KOPT-K1 (cell line): ENCODE measurements at regions not wholly inside any gene's neighbourhood (a gene's known extent, or its start where the extent isn't known, plus 50 kb on each side); places are given as distances from the start of the nearest gene placed in this dataset.
"Not testable (repeated sequence)": the region's sequence is repeated elsewhere in the genome, so short reads cannot be mapped to it uniquely, and the experiment has no call there.

Experiments used
- H3K27ac ChIP-seq: fragments of 200-600 bp; sonication (generic); 2 replicates; pipeline ENCODE4 v1.5.1; 2016; ENCODE audit warnings: antibody characterized with exemption, mild to moderate bottlenecking, low read depth, low read length; ENCODE audit not compliant: poor library complexity, severe bottlenecking
- H3K36me3 ChIP-seq: fragments of 200-600 bp; sonication (generic); 2 replicates; pipeline ENCODE4 v1.5.1; 2017; ENCODE audit warnings: antibody characterized with exemption, mild to moderate bottlenecking, low read length, moderate library complexity; ENCODE audit not compliant: insufficient read depth
- H3K9me3 ChIP-seq: fragments of 200-600 bp; sonication (generic); 2 replicates; pipeline ENCODE4 v1.5.1; 2017; ENCODE audit warnings: antibody characterized with exemption, low read length, mild to moderate bottlenecking; ENCODE audit not compliant: insufficient read depth, poor library complexity, severe bottlenecking

DNA sequence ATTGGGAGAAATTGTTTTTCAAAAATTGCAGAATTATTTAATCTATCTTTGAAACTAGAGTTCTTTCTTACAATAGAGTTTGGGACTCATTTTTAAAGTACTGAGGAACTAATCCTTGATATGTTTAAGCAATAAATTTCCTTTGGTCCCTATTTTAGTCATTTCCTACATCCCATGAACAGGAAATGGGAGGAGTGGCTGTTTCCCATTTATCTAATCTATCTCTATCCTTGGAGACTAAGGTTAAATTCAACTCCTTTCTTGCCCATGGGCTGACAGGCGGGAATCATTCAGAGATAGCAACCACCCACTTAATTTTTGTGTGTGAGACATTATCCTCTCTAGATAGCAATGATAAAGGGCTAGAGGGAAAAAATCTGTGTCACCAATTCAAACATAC lies 131.6 kb upstream of the EMCN start:
- Histone ChIP-seq H3K36me3 (no peaks in the 10 kb centered on the region), H3K9me3 (no peaks in the 10 kb centered on the region), H3K27ac (no peak overlapping the region)

DNA sequence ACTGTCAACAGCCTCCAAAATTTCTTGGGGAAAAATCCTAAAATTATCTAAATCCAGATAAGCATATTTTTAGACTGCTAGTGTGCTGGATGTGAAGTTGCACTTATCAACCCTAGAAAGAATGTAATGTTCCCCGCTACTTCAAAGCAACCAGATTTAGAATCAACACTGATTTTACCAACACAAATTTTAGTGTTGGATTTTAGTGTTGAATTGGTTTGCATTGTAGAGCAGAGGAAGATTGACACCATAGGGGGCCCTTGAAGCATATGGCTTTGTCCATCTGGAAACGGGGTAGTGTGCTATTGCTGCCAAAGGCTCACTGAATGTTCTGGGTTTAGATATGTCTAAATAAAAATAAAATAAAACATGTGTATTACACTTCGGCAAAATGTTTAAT lies 126.3 kb upstream of the EMCN start:
- H3K9me3 ChIP-seq: no peaks in the 10 kb centered on the region
- no peak overlapping the region for H3K27ac ChIP-seq
- H3K36me3 ChIP-seq: no peaks in the 10 kb centered on the region

DNA sequence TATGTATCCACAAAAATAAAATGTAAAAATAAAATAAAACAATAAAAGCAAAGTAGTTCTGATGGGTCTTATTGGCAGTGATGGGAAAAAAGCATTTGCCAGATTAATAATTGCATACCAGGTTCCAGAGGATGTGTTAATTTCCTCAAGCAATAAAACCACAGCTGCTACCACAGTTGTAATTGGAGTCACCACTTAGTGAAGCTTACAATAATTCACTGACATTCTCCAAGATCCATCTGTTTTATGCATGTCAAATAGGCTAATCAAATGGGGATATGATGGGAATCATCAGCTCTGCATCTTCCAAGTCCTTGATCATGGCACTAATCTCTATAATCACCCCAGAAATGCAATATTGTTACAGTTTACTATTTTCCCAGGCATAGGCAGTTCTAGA lies 123.5 kb upstream of the EMCN start:
- Histone ChIP-seq H3K36me3 (no peaks in the 10 kb centered on the region), H3K27ac (no peak overlapping the region), H3K9me3 (no peaks in the 10 kb centered on the region)

DNA sequence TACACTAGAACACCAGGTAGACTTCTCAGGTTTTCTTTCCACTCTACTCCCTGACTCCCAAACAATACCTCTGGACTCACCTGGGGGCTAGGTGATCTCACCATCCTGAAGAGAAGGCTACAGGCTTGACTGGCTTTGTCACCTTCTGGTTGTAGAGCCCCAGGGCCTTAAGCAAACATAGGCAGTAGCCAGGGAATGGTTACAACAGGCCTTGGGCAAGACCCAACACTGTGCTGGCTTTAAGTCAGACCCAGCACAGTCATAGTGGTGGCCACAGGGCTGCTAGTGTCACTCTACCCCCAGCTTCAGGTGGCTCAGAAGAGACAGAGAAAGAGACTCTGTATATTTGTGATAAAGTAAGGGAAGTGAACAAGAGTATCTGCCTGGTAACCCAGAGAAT lies 118.1 kb upstream of the EMCN start:
- no peak overlapping the region for H3K27ac ChIP-seq
- H3K36me3 ChIP-seq: no peaks in the 10 kb centered on the region
- H3K9me3 ChIP-seq: no peaks in the 10 kb centered on the region

DNA sequence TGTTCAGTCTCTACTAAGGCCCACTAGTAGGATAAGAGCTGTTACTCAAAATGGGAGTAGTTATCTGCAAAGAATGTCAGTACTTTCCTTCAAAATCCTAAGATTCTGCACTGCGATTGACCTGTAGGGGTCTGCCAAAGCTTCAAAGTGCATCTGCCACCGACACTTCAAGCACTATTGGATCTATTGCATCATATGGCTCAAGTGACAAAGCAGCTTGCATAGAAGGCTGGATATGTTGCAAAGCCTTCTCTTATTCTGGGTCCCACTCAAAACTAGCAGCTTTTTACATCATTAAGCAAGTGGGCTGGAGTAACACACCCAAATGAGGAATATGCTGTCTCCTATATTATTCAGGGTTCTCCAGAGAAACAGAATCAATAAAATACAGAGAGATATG lies 115.4 kb upstream of the EMCN start:
- H3K9me3 ChIP-seq: no peaks in the 10 kb centered on the region
- no peak overlapping the region for H3K27ac ChIP-seq

DNA sequence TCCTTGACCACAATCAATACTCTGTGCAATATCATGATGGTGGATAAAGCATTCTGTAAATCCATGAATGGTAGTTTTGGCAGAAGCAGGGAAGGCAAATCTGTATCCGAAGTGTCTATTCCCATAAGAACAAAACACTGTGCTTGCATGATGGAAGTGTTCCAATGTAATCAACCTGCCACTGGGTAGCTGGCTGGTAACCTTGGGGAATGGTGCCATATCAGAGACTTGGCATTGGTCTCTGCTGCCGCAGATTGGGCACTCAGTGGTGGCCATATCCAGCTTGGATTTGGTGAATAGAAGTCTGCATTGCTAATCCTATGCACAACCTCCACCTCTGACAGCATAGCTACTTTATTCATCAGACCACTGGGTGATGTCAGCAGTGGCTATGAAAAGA lies 114.3 kb upstream of the EMCN start:
- H3K27ac ChIP-seq: no peak overlapping the region
- no peaks in the 10 kb centered on the region for H3K36me3 ChIP-seq
- H3K9me3 ChIP-seq: no peaks in the 10 kb centered on the region

More for the DNA sequence above, 115.4 kb upstream of the EMCN start:
- H3K36me3 ChIP-seq: no peaks in the 10 kb centered on the region

DNA sequence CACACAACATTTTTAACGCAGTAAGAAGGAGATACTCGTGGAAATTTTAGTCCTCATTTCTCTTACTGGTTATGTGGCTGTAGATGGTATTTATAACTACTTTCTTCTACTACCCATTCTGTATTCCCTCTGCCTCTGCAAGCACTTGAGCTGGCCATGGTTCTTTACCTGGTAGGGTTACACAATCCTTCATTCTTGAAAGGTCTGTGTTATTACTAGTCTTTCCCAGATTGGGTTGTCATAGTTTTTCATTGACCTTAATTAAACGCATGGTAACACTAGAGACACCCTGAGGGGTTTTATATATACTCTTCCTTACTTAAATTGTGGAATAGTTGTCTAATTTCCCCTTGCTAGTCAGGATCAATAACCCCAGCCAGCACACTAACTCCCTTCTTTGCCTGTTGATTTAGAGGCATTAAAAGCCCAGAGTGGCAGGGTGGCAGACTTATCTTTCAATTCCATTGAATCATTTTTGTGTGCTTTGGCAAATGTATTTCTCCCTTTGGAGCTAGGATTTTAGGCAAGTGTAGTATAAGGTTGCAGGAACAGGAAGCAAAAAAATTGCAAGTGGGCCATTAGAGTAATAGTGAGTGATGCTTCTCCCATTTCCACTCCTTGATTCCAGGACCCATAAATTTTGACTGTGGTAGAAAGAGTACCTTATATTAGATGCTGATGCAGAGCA lies 113.6 kb upstream of the EMCN start:
- no peaks in the 10 kb centered on the region for H3K36me3 ChIP-seq
- no peaks in the 10 kb centered on the region for H3K9me3 ChIP-seq
- H3K27ac ChIP-seq: no peak overlapping the region

DNA sequence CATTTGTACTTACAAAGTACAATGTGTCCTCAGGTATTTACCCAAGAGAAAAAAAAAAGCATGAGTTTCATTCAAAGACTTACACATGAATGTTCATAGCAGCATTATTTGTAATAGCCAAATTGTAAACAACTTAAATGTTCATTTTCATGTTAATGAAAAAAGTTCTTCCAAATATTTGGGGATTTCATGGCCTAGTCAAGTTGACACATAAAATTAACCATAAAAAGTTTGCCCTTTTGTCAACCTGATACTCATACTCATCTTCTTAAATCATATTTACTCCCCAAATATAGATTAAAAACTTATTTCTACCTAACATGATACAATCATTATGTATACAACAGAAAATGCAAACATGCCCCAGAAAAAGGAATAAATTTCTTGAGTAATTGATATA lies 112.5 kb upstream of the EMCN start:
- Histone ChIP-seq H3K36me3 (no peaks in the 10 kb centered on the region), H3K9me3 (peaks cover 5% of the 10 kb centered on the region), H3K27ac (no peak overlapping the region)

DNA sequence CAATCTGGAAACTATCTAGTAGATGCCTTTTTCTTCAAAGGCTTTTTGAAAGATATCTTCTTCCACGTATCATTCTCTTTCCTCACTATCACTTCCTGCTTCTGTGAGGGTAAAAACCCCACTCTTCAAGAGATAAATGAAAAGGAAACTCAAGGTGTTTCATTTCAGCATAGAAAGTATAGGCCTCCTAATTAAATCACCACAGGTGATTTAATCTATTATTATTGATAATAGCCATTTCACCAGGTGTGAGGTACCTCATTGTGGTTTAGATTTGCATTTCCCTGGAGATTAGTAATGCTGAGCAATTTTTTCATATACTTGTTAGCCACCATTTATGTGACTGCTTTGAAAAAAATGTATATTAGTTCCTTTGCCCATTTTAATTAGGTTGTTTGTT lies 92.0 kb upstream of the EMCN start:
- Histone ChIP-seq H3K9me3 (no peaks in the 10 kb centered on the region), H3K27ac (no peak overlapping the region), H3K36me3 (no peaks in the 10 kb centered on the region)

DNA sequence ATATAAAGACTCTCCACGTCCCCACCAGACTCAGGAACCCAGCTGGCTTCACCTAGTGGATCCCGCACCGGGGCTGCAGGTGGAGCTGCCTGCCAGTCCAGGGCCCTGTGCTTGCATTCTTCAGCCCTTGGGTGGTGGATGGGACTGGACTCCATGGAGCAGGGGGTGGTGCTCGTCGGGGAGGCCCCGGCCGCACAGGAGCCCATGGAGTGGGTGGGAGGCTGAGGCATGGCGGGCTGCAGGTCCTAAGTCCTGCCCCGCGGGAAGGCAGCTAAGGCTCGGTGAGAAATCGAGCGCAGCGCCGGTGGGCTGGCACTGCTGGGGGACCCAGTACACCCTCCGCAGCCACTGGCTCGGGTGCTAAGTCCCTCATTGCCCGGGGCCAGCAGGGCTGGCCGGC lies 90.8 kb upstream of the EMCN start:
- not testable (repeated sequence) for H3K9me3 ChIP-seq, H3K36me3 ChIP-seq, H3K27ac ChIP-seq

DNA sequence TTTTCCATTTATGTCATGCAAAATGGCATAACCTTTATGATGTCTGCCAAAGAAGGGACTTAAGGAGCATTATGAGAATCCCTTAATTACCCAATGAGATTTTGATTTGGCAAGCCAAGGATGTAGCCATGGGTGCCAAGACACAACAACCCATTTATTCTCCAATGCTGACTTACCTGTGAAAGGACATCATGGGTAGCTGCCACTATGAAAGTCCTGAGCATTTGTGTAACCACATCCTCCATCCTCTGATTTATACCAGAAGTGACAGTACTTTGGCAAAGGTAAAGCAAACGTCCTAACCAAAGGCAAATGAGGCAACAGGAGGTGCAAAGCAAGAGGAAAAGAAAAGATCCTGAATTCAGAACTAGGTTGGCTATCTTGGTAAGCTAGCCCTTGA lies 87.3 kb upstream of the EMCN start:
- H3K36me3 ChIP-seq: no peaks in the 10 kb centered on the region
- no peak overlapping the region for H3K27ac ChIP-seq
- H3K9me3 ChIP-seq: no peaks in the 10 kb centered on the region

DNA sequence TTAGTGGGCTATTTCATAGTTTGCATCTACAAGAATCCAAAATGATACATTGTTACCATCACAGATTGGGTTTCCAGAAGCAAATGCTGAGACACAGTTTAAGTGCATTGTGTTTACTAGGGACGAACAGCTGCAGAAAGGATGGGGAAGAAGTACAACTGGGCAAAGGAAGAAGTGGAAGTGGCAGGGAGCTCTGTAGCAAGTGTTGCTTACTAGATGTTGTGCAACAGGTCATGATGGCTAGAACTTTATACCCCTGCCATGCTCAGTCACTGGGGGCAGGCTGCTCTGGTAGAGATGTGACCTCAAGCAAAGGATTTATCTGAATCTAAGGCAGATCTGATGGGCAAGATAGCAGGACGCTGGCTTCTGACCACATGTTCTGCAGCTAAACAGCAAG lies 76.1 kb upstream of the EMCN start:
- H3K9me3 ChIP-seq: no peaks in the 10 kb centered on the region
- H3K36me3 ChIP-seq: no peaks in the 10 kb centered on the region
- H3K27ac ChIP-seq: no peak overlapping the region

DNA sequence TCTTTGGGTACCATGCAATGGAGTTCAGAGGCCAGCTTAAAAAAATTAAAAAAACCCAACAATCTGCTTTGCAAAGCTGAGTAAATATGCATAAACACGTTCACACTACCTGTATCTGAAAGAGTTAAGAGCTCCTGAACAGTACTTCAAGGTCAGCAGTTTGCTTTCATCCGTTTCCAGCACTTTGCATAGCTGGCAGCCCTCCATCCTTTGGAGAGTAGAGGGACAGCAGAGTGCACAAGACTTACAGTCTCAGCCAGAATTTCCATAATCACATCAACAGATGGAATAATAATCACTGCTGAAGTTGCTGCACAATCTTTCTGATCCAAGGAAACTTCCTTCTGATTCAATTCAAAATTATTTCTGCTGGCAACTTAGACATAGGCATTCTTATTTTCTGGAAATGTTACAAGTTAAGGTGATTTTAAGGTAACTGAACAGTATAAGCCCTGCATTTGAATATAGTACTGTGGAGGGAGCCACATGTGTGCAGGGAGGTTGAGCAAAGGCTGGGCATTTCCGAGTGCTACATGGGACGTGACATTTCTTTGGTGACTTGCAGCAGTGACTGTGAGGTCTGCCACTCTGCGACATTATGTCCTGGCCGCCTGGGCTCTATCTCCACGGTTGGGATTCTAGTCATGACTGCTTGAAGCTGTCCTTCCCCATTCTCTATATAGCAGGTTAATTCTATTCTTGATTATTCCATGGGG lies 73.5 kb upstream of the EMCN start:
- H3K9me3 ChIP-seq: no peaks in the 10 kb centered on the region
- H3K36me3 ChIP-seq: no peaks in the 10 kb centered on the region
- no peak overlapping the region for H3K27ac ChIP-seq

DNA sequence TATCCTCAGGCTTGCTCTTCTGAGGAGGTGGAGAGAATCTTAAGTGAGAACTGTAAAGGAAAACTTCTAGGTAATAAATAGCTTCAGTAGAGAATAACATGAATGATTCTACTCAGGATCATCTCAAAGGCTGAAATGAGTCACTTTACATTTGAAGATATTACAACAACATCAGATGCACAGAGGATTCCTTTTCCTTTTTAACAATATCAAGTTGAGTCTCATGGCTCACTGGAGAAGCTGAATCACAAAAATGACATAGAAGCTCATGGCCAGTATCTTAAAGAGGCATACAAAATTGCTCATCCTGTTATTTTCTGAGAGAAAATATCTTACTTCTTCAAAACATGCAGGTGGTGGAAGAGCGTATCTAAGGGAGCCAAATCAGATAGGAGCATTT lies 72.5 kb upstream of the EMCN start:
- H3K36me3 ChIP-seq: no peaks in the 10 kb centered on the region
- H3K9me3 ChIP-seq: no peaks in the 10 kb centered on the region
- H3K27ac ChIP-seq: no peak overlapping the region

DNA sequence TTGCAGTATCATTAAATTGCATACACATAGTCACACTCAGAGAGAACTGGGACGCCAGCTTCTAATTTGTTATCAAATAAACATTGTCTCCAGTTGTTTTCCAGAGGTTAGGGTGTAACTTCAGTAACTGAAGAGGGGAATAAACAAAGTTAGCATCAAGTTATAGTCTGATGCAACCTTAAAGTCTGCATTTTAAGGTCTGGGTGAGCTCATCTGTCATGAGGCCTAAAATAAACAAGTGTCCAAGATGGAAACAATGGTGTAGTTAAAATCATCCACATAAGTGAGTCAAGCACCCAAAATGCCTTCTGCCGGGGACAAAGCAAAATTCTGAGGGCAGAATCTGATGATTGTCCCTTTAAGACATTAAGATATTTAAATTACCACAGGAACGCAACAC lies 70.3 kb upstream of the EMCN start:
- H3K27ac ChIP-seq: no peak overlapping the region
- H3K9me3 ChIP-seq: no peaks in the 10 kb centered on the region
- H3K36me3 ChIP-seq: no peaks in the 10 kb centered on the region

DNA sequence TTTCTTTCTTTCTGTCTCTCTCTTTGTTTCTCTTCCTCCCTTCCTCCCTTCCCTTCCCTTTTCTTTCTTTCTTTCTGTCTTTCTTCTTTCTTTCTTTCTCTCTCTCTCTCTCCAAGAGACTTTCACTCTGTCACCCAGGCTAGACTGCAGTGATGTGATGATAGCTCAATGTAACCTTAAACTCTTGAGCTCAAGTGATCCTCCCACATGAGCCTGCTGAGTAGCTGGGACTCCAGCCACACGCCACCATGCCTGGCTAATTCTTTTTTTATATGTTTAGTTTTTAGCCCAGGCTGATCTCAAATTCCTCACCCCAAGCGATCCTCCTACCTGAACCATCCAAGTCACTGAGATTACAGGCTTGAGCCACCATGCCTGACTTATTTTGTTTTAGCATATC lies 64.3 kb upstream of the EMCN start:
- H3K36me3 ChIP-seq: no peaks in the 10 kb centered on the region
- no peak overlapping the region for H3K27ac ChIP-seq
- no peaks in the 10 kb centered on the region for H3K9me3 ChIP-seq
